LNCaP clone FGC (cell line): ENCODE measurements at regions not wholly inside any gene's neighbourhood (a gene's known extent, or its start where the extent isn't known, plus 50 kb on each side); places are given as distances from the start of the nearest gene placed in this dataset.
A peak's percentile ranks its signal among the peaks of the same experiment; 100 is the strongest.

Experiments
- DNase-seq: peaks from one replicate; pipeline ENCODE4 v3.0.0-alpha.2; 2011; ENCODE audit warnings: low read depth
- H3K4me3 ChIP-seq: 2 replicates; pipeline ENCODE4 v1.5.1; 2011; ENCODE audit warnings: mild to moderate bottlenecking, low read depth, low read length, control low read depth
- CTCF ChIP-seq: IDR thresholded peaks from 2 replicates; pipeline ENCODE4 v1.5.1; 2012; ENCODE audit warnings: mild to moderate bottlenecking; ENCODE audit not compliant: control insufficient read depth, insufficient read depth; ENCODE audit errors: extremely low read depth

- no peak for TF ChIP-seq CTCF
- no peak overlapping the region for H3K4me3 ChIP-seq
- no peak for DNase-seq
These were observed 215.2 kb upstream of the KLF4 start for GRCh38 chr9:107704774-107705173.

- no peak overlapping the region for H3K4me3 ChIP-seq
- no peak for DNase-seq
- TF ChIP-seq CTCF = no peak
These were observed 214.1 kb upstream of the KLF4 start for GRCh38 chr9:107703651-107704050.

- TF ChIP-seq CTCF = no peak
- H3K4me3 ChIP-seq = no peak overlapping the region
These were observed 211.3 kb upstream of the KLF4 start for GRCh38 chr9:107700847-107701246.

GRCh38 chr9:107699231-107699630, 209.7 kb upstream of the KLF4 start:
- no peak for DNase-seq
- no peak overlapping the region for H3K4me3 ChIP-seq
- TF ChIP-seq CTCF = no peak

More at GRCh38 chr9:107700847-107701246, 211.3 kb upstream of the KLF4 start:
- no peak for DNase-seq

- no peak for TF ChIP-seq CTCF
- H3K4me3 ChIP-seq = no peak overlapping the region
- peak; percentile 53 for DNase-seq
These were observed 209.2 kb upstream of the KLF4 start for GRCh38 chr9:107698779-107699178.

- DNase-seq = no peak
- TF ChIP-seq CTCF = no peak
- H3K4me3 ChIP-seq = no peak overlapping the region
These were observed 206.7 kb upstream of the KLF4 start for GRCh38 chr9:107696302-107696701.

- no peak for TF ChIP-seq CTCF
- no peak overlapping the region for H3K4me3 ChIP-seq
- DNase-seq = no peak
These were observed 204.8 kb upstream of the KLF4 start for GRCh38 chr9:107694390-107694789.
